HEK293 (cell line): ENCODE measurements at regions not wholly inside any gene's neighbourhood (a gene's known extent, or its start where the extent isn't known, plus 50 kb on each side); places are given as distances from the start of the nearest gene placed in this dataset.

ENCODE experiments used
- FEZF1 ChIP-seq: fragments of 450-650 bp; formaldehyde crosslinking; IDR thresholded peaks from 2 replicates; pipeline ENCODE4 v1.5.1; 2016; ENCODE audit warnings: missing biosample characterization, missing genetic modification characterization
- KLF9 ChIP-seq: fragments of 450-650 bp; formaldehyde crosslinking; IDR thresholded peaks from 2 replicates; pipeline ENCODE4 v1.5.1; 2016; ENCODE audit warnings: missing biosample characterization, missing genetic modification characterization, low read depth
- YY1 ChIP-seq: fragments of 450-650 bp; formaldehyde crosslinking; IDR thresholded peaks from 2 replicates; pipeline ENCODE4 v1.5.1; 2018; ENCODE audit warnings: missing biosample characterization, missing genetic modification characterization
- ZNF175 ChIP-seq: fragments of 450-650 bp; formaldehyde crosslinking; IDR thresholded peaks from 2 replicates; pipeline ENCODE4 v1.5.1; 2016; ENCODE audit warnings: missing biosample characterization, missing genetic modification characterization
- ZNF274 ChIP-seq, 2 experiments: fragments of 200-500 bp in 1 of 2; fragments of 450-650 bp in 1 of 2; sonication (Bioruptor generic) in 1 of 2; formaldehyde crosslinking in 1 of 2; IDR thresholded peaks; 2 replicates each; pipeline versions ENCODE4 v1.5.1 to v1.6.1; 2014 to 2016; ENCODE audit warnings: borderline replicate concordance in 1 of 2, inconsistent platforms in 1 of 2, low read length in 1 of 2, missing biosample characterization in 1 of 2, missing genetic modification characterization in 1 of 2
- ZNF37A ChIP-seq: fragments of 450-650 bp; IDR thresholded peaks from 2 replicates; pipeline ENCODE4 v1.5.1; 2018; ENCODE audit warnings: missing biosample characterization, missing genetic modification characterization
- TF ChIP-seq, protein P1 (sequence below): fragments of 450-650 bp; formaldehyde crosslinking; IDR thresholded peaks from 2 replicates; pipeline ENCODE4 v1.5.1; 2016; ENCODE audit warnings: missing biosample characterization, missing genetic modification characterization

DNA sequence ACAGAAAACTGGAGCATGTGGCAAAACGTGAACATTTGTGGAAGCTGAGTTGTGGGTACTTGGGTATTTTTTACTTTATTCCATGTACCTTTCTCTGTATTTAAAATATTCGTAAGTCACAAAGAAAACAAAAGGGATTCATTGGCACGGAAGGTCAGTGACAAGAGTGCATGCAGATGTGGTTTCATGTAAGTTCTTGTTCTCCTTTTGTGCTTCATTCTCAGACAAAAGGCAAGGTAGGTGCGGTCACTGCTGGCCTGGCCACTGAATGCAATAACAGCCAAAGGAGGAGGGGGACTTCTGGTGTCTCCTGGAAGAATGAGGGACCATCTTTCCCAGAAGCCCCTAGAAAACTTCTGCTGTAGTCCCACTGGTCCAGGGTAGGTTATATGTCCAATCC, 200.0 kb upstream of the TOPAZ1 start:
- TF ChIP-seq FEZF1 (tag by site-specific recombination), result no peak
- TF ChIP-seq, protein P1, sequence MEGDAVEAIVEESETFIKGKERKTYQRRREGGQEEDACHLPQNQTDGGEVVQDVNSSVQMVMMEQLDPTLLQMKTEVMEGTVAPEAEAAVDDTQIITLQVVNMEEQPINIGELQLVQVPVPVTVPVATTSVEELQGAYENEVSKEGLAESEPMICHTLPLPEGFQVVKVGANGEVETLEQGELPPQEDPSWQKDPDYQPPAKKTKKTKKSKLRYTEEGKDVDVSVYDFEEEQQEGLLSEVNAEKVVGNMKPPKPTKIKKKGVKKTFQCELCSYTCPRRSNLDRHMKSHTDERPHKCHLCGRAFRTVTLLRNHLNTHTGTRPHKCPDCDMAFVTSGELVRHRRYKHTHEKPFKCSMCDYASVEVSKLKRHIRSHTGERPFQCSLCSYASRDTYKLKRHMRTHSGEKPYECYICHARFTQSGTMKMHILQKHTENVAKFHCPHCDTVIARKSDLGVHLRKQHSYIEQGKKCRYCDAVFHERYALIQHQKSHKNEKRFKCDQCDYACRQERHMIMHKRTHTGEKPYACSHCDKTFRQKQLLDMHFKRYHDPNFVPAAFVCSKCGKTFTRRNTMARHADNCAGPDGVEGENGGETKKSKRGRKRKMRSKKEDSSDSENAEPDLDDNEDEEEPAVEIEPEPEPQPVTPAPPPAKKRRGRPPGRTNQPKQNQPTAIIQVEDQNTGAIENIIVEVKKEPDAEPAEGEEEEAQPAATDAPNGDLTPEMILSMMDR, result no peak
- TF ChIP-seq ZNF274 (IDR thresholded peaks at IDR 0.05; ENCODE audit: low read length), result no peak
- TF ChIP-seq ZNF274 (tag by site-specific recombination; IDR thresholded peaks at IDR 0.05; ENCODE audit: borderline replicate concordance), result no peak
- no peak for TF ChIP-seq ZNF175 (tag by site-specific recombination)
- no peak for TF ChIP-seq KLF9
- TF ChIP-seq ZNF37A (tag by site-specific recombination), result no peak
- no peak for TF ChIP-seq YY1 (tag by site-specific recombination)
